ENCODE measurements at regions not wholly inside any gene's neighbourhood (a gene's known extent, or its start where the extent isn't known, plus 50 kb on each side); places are given as distances from the start of the nearest gene placed in this dataset.

DNA sequence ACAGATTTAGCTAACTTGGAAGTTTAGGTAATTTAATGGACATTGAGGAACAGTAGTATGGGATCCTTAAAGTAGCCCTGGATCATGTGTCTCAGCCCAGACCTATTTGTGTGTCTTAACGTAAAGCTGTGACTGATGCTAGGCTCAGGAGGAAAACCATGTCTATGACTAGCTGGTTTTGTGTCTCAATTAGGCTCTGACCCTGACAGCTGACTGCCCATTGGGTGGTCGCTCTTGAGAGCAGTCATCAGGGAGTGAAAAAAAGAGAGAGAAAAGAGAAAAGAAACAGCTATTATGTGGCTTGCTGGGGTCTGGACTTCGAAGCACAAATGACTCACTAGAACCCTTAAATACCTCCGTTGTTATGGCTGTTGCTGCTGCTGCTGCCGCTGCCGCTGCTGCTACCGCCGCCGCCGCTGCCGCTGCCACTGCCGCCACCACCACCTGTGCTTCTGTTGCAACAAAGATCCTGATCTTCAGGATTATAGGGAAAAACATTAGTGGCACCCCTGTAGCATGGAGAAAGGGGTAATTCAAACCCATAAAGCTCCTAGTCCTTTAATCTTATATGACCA lies 70.7 kb downstream of the GSPT2 start:
- WGBS, 5 donors = 91 to 95% (median 94%) methylated on average over 12 of the region's 12 CpGs
- H3K4me3 ChIP-seq = no peak overlapping the region
- H3K36me3 ChIP-seq = peaks cover 0 to 11% (median 0%) of the 10 kb centered on the region in 6 donors
- H3K27me3 ChIP-seq (replicated peaks in 1 of 7) = no peaks in the 10 kb centered on the region
- no peaks in the 10 kb centered on the region for H3K9me3 ChIP-seq
- no peak overlapping the region for H3K27ac ChIP-seq
- TF ChIP-seq POLR2A (IDR thresholded peaks at IDR 0.05) (no peak), POLR2AphosphoS5 (IDR thresholded peaks at IDR 0.05) (no peak), CTCF (IDR thresholded peaks at IDR 0.05 in 8 of 11, conservative IDR thresholded peaks at IDR 0.05 in 3 of 11) (no peak)
- intact Hi-C loops (cut with DNase I; ENCODE audit: low total_unique reads) = no loop called here
- H3K4me1 ChIP-seq = no peaks in the 10 kb centered on the region
- no peak for DNase-seq

DNA sequence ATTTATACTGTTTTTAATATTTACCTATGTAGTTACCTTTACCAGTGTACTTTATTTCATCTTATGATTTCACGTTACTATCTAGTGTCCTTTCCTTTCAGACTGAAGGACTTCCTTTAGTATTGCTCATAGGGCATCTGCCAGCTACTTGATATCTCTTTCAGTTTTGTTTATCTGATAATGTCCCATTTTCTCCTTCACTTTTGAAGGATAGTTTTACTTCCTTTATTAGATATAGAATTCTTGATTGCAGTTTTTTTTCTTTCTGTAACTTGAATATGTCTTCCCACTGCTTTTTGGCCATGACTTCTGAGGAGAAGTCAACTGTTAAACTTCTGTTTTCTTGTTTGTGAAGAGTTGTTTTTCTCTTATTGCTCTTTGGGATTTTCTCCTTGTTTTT lies 69.4 kb upstream of the MAGED1 start:
- Histone ChIP-seq H3K4me1 (no peaks in the 10 kb centered on the region), H3K36me3 (no peaks in the 10 kb centered on the region), H3K9me3 (no peaks in the 10 kb centered on the region), H3K27me3 (replicated peaks in 1 of 7) (peaks cover 0 to 2% (median 0%) of the 10 kb centered on the region in 7 donors), H3K4me3 (no peak overlapping the region), H3K27ac (no peak overlapping the region)
- TF ChIP-seq CTCF (IDR thresholded peaks at IDR 0.05 in 8 of 11, conservative IDR thresholded peaks at IDR 0.05 in 3 of 11) (no peak), POLR2AphosphoS5 (IDR thresholded peaks at IDR 0.05) (no peak), POLR2A (IDR thresholded peaks at IDR 0.05) (no peak)
- intact Hi-C loops (cut with DNase I; ENCODE audit: low total_unique reads) = no loop called here
- DNase-seq = no peak
- 11 to 45% (median 28%) methylated on average over 1 of the region's 1 CpG for WGBS, 5 donors

GRCh38 chrX:51825436-51825835 lies 68.0 kb upstream of the MAGED1 start:
- no peaks in the 10 kb centered on the region for H3K4me1 ChIP-seq

GRCh38 chrX:51834076-51834475 lies 59.3 kb upstream of the MAGED1 start:
- Histone ChIP-seq H3K27ac (no peak overlapping the region), H3K36me3 (no peaks in the 10 kb centered on the region), H3K4me3 (no peak overlapping the region), H3K27me3 (replicated peaks in 1 of 7) (no peaks in the 10 kb centered on the region), H3K9me3 (no peaks in the 10 kb centered on the region), H3K4me1 (no peaks in the 10 kb centered on the region)
- intact Hi-C loops (cut with DNase I; ENCODE audit: low total_unique reads) = no loop called here
- TF ChIP-seq CTCF (IDR thresholded peaks at IDR 0.05 in 8 of 11, conservative IDR thresholded peaks at IDR 0.05 in 3 of 11) (no peak), POLR2AphosphoS5 (IDR thresholded peaks at IDR 0.05) (no peak), POLR2A (IDR thresholded peaks at IDR 0.05) (no peak)
- 59 to 96% (median 87%) methylated on average over 1 of the region's 1 CpG for WGBS, 5 donors
- DNase-seq = no peak

More at GRCh38 chrX:51825436-51825835, 68.0 kb upstream of the MAGED1 start:
- peaks cover 0 to 2% (median 0%) of the 10 kb centered on the region in 7 donors for H3K27me3 ChIP-seq (replicated peaks in 1 of 7)
- H3K36me3 ChIP-seq = no peaks in the 10 kb centered on the region
- no peaks in the 10 kb centered on the region for H3K9me3 ChIP-seq
- TF ChIP-seq POLR2AphosphoS5 (IDR thresholded peaks at IDR 0.05) (no peak), CTCF (IDR thresholded peaks at IDR 0.05 in 8 of 11, conservative IDR thresholded peaks at IDR 0.05 in 3 of 11) (no peak), POLR2A (IDR thresholded peaks at IDR 0.05) (no peak)
- DNase-seq = no peak
- WGBS, 5 donors = 47 to 63% (median 54%) methylated on average over 3 of the region's 3 CpGs
- no peak overlapping the region for H3K27ac ChIP-seq
- H3K4me3 ChIP-seq = no peak overlapping the region
- intact Hi-C loops (cut with DNase I; ENCODE audit: low total_unique reads) = no loop called here
